Upper lobe of left lung (tissue), 4 donors: ENCODE measurements at regions not wholly inside any gene's neighbourhood (a gene's known extent, or its start where the extent isn't known, plus 50 kb on each side); places are given as distances from the start of the nearest gene placed in this dataset.

Experiments used
- EP300 ChIP-seq, 4 donors: sonication (generic); formaldehyde crosslinking; IDR thresholded peaks; one replicate each; pipeline ENCODE4 v1.5.1; 2017; ENCODE audit warnings: antibody characterized with exemption in 4 of 4, control low read depth in 2 of 4
- POLR2A ChIP-seq, 4 donors: fragments of 450-650 bp; IDR thresholded peaks; one replicate each; pipeline ENCODE4 v1.5.1; 2016 to 2017; ENCODE audit warnings: antibody characterized with exemption in 4 of 4, mild to moderate bottlenecking in 2 of 4

GRCh38 chr22:47839595-47840227 lies 1077.3 kb downstream of the TBC1D22A start:
- TF ChIP-seq POLR2A (IDR thresholded peaks at IDR 0.05) = no peak
- TF ChIP-seq EP300 (IDR thresholded peaks at IDR 0.05) = no peak
